Liver (tissue), 8 donors: ENCODE measurements at regions not wholly inside any gene's neighbourhood (a gene's known extent, or its start where the extent isn't known, plus 50 kb on each side); places are given as distances from the start of the nearest gene placed in this dataset.

Source experiments
- DNase-seq: peaks from one replicate; pipeline ENCODE4 v3.0.0-alpha.2; 2017; ENCODE audit warnings: low spot score
- H3K27ac ChIP-seq, 2 donors: one replicate each; pipeline ENCODE4 v1.7.0; 2013; ENCODE audit warnings: inconsistent platforms in 2 of 2, low read length in 2 of 2, control low read depth in 1 of 2, low read depth in 1 of 2, mild to moderate bottlenecking in 1 of 2
- H3K27me3 ChIP-seq, 4 donors: one replicate each; pipeline versions ENCODE4 v1.6.1 to v1.7.0; 2013; ENCODE audit warnings: low read length in 3 of 4, inconsistent platforms in 1 of 4, mild to moderate bottlenecking in 1 of 4, moderate library complexity in 1 of 4; ENCODE audit not compliant: control insufficient read depth in 4 of 4, insufficient read depth in 4 of 4
- H3K36me3 ChIP-seq, 4 donors: one replicate each; pipeline versions ENCODE4 v1.6.1 to v1.7.0; 2013; ENCODE audit warnings: low read length in 3 of 4, mild to moderate bottlenecking in 3 of 4, low read depth in 1 of 4, moderate library complexity in 1 of 4; ENCODE audit not compliant: control insufficient read depth in 4 of 4, insufficient read depth in 3 of 4
- H3K4me1 ChIP-seq, 4 donors: one replicate each; pipeline versions ENCODE4 v1.6.1 to v1.7.0; 2013; ENCODE audit warnings: low read length in 3 of 4, mild to moderate bottlenecking in 3 of 4, moderate library complexity in 1 of 4; ENCODE audit not compliant: control insufficient read depth in 4 of 4, insufficient read depth in 4 of 4
- H3K4me3 ChIP-seq, 3 donors: one replicate each; pipeline versions ENCODE4 v1.6.1 to v1.7.0; 2013; ENCODE audit warnings: low read length in 3 of 3, control low read depth in 1 of 3, low read depth in 1 of 3, mild to moderate bottlenecking in 1 of 3
- H3K9ac ChIP-seq, 2 donors: one replicate each; pipeline ENCODE4 v1.7.0; 2013; ENCODE audit warnings: low read length in 2 of 2, mild to moderate bottlenecking in 2 of 2, moderate library complexity in 2 of 2, control low read depth in 1 of 2, low read depth in 1 of 2
- H3K9me3 ChIP-seq, 4 donors: one replicate each; pipeline versions ENCODE4 v1.6.1 to v1.7.0; 2013; ENCODE audit warnings: low read length in 3 of 4; ENCODE audit not compliant: control insufficient read depth in 4 of 4
- ATF3 ChIP-seq: IDR thresholded peaks from 2 replicates; pipeline ENCODE4 v1.6.1; 2016; ENCODE audit warnings: antibody characterized with exemption
- CTCF ChIP-seq: fragments of 150-350 bp; IDR thresholded peaks from 2 replicates; pipeline ENCODE4 v1.5.1; 2017; ENCODE audit warnings: improper control_type of control experiment, low read depth, low read length; ENCODE audit not compliant: missing input control
- EGR1 ChIP-seq, 2 donors: IDR thresholded peaks; 2 replicates each; pipeline ENCODE4 v1.6.1; 2016 to 2018; ENCODE audit warnings: antibody characterized with exemption in 2 of 2, low read depth in 2 of 2
- FOXA1 ChIP-seq: IDR thresholded peaks from 2 replicates; pipeline ENCODE4 v1.6.1; 2016; ENCODE audit warnings: antibody characterized with exemption
- FOXA2 ChIP-seq: IDR thresholded peaks from 2 replicates; pipeline ENCODE4 v1.6.1; 2016; ENCODE audit warnings: antibody characterized with exemption
- GABPA ChIP-seq, 2 donors: IDR thresholded peaks in 1 of 2; conservative IDR thresholded peaks in 1 of 2; 2 replicates each; pipeline ENCODE4 v1.6.1; 2016; ENCODE audit warnings: antibody characterized with exemption in 2 of 2, mild to moderate bottlenecking in 1 of 2, moderate library complexity in 1 of 2
- HNF4A ChIP-seq, 2 donors: conservative IDR thresholded peaks; 2 replicates each; pipeline ENCODE4 v1.6.1; 2016; ENCODE audit warnings: antibody characterized with exemption in 2 of 2, mild to moderate bottlenecking in 2 of 2
- HNF4G ChIP-seq: IDR thresholded peaks from 2 replicates; pipeline ENCODE4 v1.6.1; 2016; ENCODE audit warnings: antibody characterized with exemption
- JUND ChIP-seq, 2 donors: IDR thresholded peaks; 2 replicates each; pipeline ENCODE4 v1.6.1; 2016; ENCODE audit warnings: antibody characterized with exemption in 2 of 2
- MAX ChIP-seq: IDR thresholded peaks from 2 replicates; pipeline ENCODE4 v1.6.1; 2016; ENCODE audit warnings: antibody characterized with exemption
- NR2F2 ChIP-seq: IDR thresholded peaks from 2 replicates; pipeline ENCODE4 v1.6.1; 2016; ENCODE audit warnings: antibody characterized with exemption
- RAD21 ChIP-seq, 2 donors: IDR thresholded peaks; 2 replicates each; pipeline ENCODE4 v1.6.1; 2016; ENCODE audit warnings: antibody characterized with exemption in 2 of 2, mild to moderate bottlenecking in 2 of 2
- REST ChIP-seq: IDR thresholded peaks from 2 replicates; pipeline ENCODE4 v1.6.1; 2016; ENCODE audit warnings: antibody characterized with exemption, mild to moderate bottlenecking
- RXRA ChIP-seq, 2 donors: IDR thresholded peaks; 2 replicates each; pipeline ENCODE4 v1.6.1; 2017 to 2018; ENCODE audit warnings: antibody characterized with exemption in 2 of 2, mild to moderate bottlenecking in 1 of 2
- SP1 ChIP-seq: IDR thresholded peaks from 2 replicates; pipeline ENCODE4 v1.6.1; 2018; ENCODE audit warnings: antibody characterized with exemption, mild to moderate bottlenecking
- TAF1 ChIP-seq: conservative IDR thresholded peaks from 2 replicates; pipeline ENCODE4 v1.6.1; 2016; ENCODE audit warnings: antibody characterized with exemption, mild to moderate bottlenecking
- YY1 ChIP-seq: IDR thresholded peaks from 2 replicates; pipeline ENCODE4 v1.6.1; 2016; ENCODE audit warnings: antibody characterized with exemption, mild to moderate bottlenecking
- ZBTB33 ChIP-seq: IDR thresholded peaks from 2 replicates; pipeline ENCODE4 v1.6.1; 2016; ENCODE audit warnings: antibody characterized with exemption
- WGBS: extraction: QIAGEN DNeasy Blood & Tissue Kit; methylation state at CpG from one replicate; pipeline ENCODE4 v1.1.7; 2013; 5-methylcytosine and 5-hydroxymethylcytosine counted together
- donor health status: healthy.
- donor health status: healthy.
- donor health status: healthy.
- donor health status: healthy.
- donor health status: healthy.

- no peaks in the 10 kb centered on the region for H3K9me3 ChIP-seq
- H3K9ac ChIP-seq = peak overlapping the region in 1 of 2 donors; percentile 86
- no peak for DNase-seq
- H3K4me3 ChIP-seq = peak overlapping the region in 1 of 3 donors; percentile 22
- no peaks in the 10 kb centered on the region for H3K27me3 ChIP-seq
- H3K36me3 ChIP-seq = no peaks in the 10 kb centered on the region
- H3K27ac ChIP-seq = peak overlapping the region; percentile 85 to 87
- peaks cover 1 to 14% (median 6%) of the 10 kb centered on the region in 4 donors for H3K4me1 ChIP-seq
- 31% methylated on average over 6 of the region's 6 CpGs for WGBS
- TF ChIP-seq GABPA (IDR thresholded peaks at IDR 0.05 in 1 of 2, conservative IDR thresholded peaks at IDR 0.05 in 1 of 2) (no peak), HNF4G (peak; percentile 79), FOXA2 (peak; percentile 71), ATF3 (peak; percentile 52), JUND (IDR thresholded peaks at IDR 0.05) (peak in 1 of 2 donors; percentile 90), TAF1 (no peak), SP1 (peak; percentile 84), EGR1 (IDR thresholded peaks at IDR 0.05; ENCODE audit: low read depth in 2 of 2) (no peak), RAD21 (IDR thresholded peaks at IDR 0.05) (peak; percentile 67 to 69), ZBTB33 (peak; percentile 69), NR2F2 (no peak), HNF4A (conservative IDR thresholded peaks at IDR 0.05) (peak; percentile 96 to 98), MAX (peak; percentile 22), FOXA1 (peak; percentile 48), CTCF (no peak), RXRA (IDR thresholded peaks at IDR 0.05) (peak; percentile 65 to 83), REST (peak; percentile 88), YY1 (peak; percentile 60)
Observed at GRCh38 chr6:63410435-63411426, 90.9 kb upstream of the LGSN start.
